Liver (tissue), 3 donors: ENCODE measurements at regions not wholly inside any gene's neighbourhood (a gene's known extent, or its start where the extent isn't known, plus 50 kb on each side); places are given as distances from the start of the nearest gene placed in this dataset.

ENCODE experiments used
- ATF3 ChIP-seq: IDR thresholded peaks from 2 replicates; pipeline ENCODE4 v1.6.1; 2016; ENCODE audit warnings: antibody characterized with exemption
- CTCF ChIP-seq: fragments of 150-350 bp; IDR thresholded peaks from 2 replicates; pipeline ENCODE4 v1.5.1; 2017; ENCODE audit warnings: improper control_type of control experiment, low read depth, low read length; ENCODE audit not compliant: missing input control
- FOXA1 ChIP-seq: IDR thresholded peaks from 2 replicates; pipeline ENCODE4 v1.6.1; 2016; ENCODE audit warnings: antibody characterized with exemption
- GABPA ChIP-seq, 2 donors: IDR thresholded peaks in 1 of 2; conservative IDR thresholded peaks in 1 of 2; 2 replicates each; pipeline ENCODE4 v1.6.1; 2016; ENCODE audit warnings: antibody characterized with exemption in 2 of 2, mild to moderate bottlenecking in 1 of 2, moderate library complexity in 1 of 2
- HNF4A ChIP-seq, 2 donors: conservative IDR thresholded peaks; 2 replicates each; pipeline ENCODE4 v1.6.1; 2016; ENCODE audit warnings: antibody characterized with exemption in 2 of 2, mild to moderate bottlenecking in 2 of 2
- JUND ChIP-seq, 2 donors: IDR thresholded peaks; 2 replicates each; pipeline ENCODE4 v1.6.1; 2016; ENCODE audit warnings: antibody characterized with exemption in 2 of 2
- MAX ChIP-seq: IDR thresholded peaks from 2 replicates; pipeline ENCODE4 v1.6.1; 2016; ENCODE audit warnings: antibody characterized with exemption
- RAD21 ChIP-seq, 2 donors: IDR thresholded peaks; 2 replicates each; pipeline ENCODE4 v1.6.1; 2016; ENCODE audit warnings: antibody characterized with exemption in 2 of 2, mild to moderate bottlenecking in 2 of 2
- REST ChIP-seq: IDR thresholded peaks from 2 replicates; pipeline ENCODE4 v1.6.1; 2016; ENCODE audit warnings: antibody characterized with exemption, mild to moderate bottlenecking
- SP1 ChIP-seq: IDR thresholded peaks from 2 replicates; pipeline ENCODE4 v1.6.1; 2018; ENCODE audit warnings: antibody characterized with exemption, mild to moderate bottlenecking
- TAF1 ChIP-seq: conservative IDR thresholded peaks from 2 replicates; pipeline ENCODE4 v1.6.1; 2016; ENCODE audit warnings: antibody characterized with exemption, mild to moderate bottlenecking
- YY1 ChIP-seq: IDR thresholded peaks from 2 replicates; pipeline ENCODE4 v1.6.1; 2016; ENCODE audit warnings: antibody characterized with exemption, mild to moderate bottlenecking
- ZBTB33 ChIP-seq: IDR thresholded peaks from 2 replicates; pipeline ENCODE4 v1.6.1; 2016; ENCODE audit warnings: antibody characterized with exemption
- donor health status: healthy.
- donor health status: healthy.

GRCh38 chr17:63308272-63308671, 137.8 kb downstream of the CYB561 start:
- TF ChIP-seq SP1 (no peak), CTCF (no peak), YY1 (no peak), FOXA1 (no peak), ZBTB33 (no peak), MAX (no peak), JUND (IDR thresholded peaks at IDR 0.05) (no peak), RAD21 (IDR thresholded peaks at IDR 0.05) (no peak), REST (no peak), GABPA (IDR thresholded peaks at IDR 0.05 in 1 of 2, conservative IDR thresholded peaks at IDR 0.05 in 1 of 2) (no peak), TAF1 (no peak), ATF3 (no peak), HNF4A (conservative IDR thresholded peaks at IDR 0.05) (no peak)
